ENCODE measurements at regions not wholly inside any gene's neighbourhood (a gene's known extent, or its start where the extent isn't known, plus 50 kb on each side); places are given as distances from the start of the nearest gene placed in this dataset.
A peak's percentile ranks its signal among the peaks of the same experiment; 100 is the strongest.

GRCh38 chr3:30084971-30085403 is 521.4 kb upstream of the TGFBR2 start:
- no CpG with 5 or more reads among the region's 3 CpGs for WGBS, 2 experiments (ENCODE audit: extremely low coverage in 2 of 2, insufficient read length in 1 of 2)

More at GRCh38 chr3:30084971-30085403, 521.4 kb upstream of the TGFBR2 start:
- TF ChIP-seq RFX5 (IDR thresholded peaks at IDR 0.05; ENCODE audit: low read depth, low read length) (no peak), MAFK (IDR thresholded peaks at IDR 0.05; ENCODE audit: low read depth, low read length) (no peak), BHLHE40 (IDR thresholded peaks at IDR 0.05; ENCODE audit: low read depth, low read length) (no peak), NFE2L2 (IDR thresholded peaks at IDR 0.05; ENCODE audit: low read depth, low read length) (no peak), POLR2A (IDR thresholded peaks at IDR 0.05; ENCODE audit: low read depth, low read length) (no peak), RAD21 (IDR thresholded peaks at IDR 0.05; ENCODE audit: low read length) (no peak), MAZ (IDR thresholded peaks at IDR 0.05; ENCODE audit: borderline replicate concordance, low read depth, low read length) (no peak), MXI1 (IDR thresholded peaks at IDR 0.05; ENCODE audit: borderline replicate concordance, low read depth, low read length) (no peak), CTCF (conservative IDR thresholded peaks at IDR 0.05; ENCODE audit: low read depth, low read length) (no peak), FOS (IDR thresholded peaks at IDR 0.05; ENCODE audit: low read depth, low read length) (no peak), RCOR1 (IDR thresholded peaks at IDR 0.05; ENCODE audit: insufficient replicate concordance, low read length) (no peak), SMC3 (IDR thresholded peaks at IDR 0.05; ENCODE audit: low read depth, low read length) (no peak), CHD1 (IDR thresholded peaks at IDR 0.05; ENCODE audit: low read depth, low read length) (no peak), USF2 (IDR thresholded peaks at IDR 0.05; ENCODE audit: low read depth, low read length) (no peak), CEBPB (IDR thresholded peaks at IDR 0.05; ENCODE audit: low read depth, low read length) (no peak)
- in situ Hi-C loops (cut with MboI; ENCODE audit: low sequenced_read_pairs): no loop called here
- Histone ChIP-seq H3K9me1 (ENCODE audit: insufficient read depth, low read length) (peaks cover 3% of the 10 kb centered on the region; the same call in 1 of the 2 replicates), H3K56ac (ENCODE audit: extremely low read depth, insufficient read depth, low read length) (no peak overlapping the region), H3K79me1 (ENCODE audit: low read depth in 1 of 2, low read length in 2 of 2) (no peaks in the 10 kb centered on the region), H3K18ac (ENCODE audit: low read depth, low read length) (no peak overlapping the region), H4K5ac (ENCODE audit: low read depth, low read length) (no peak overlapping the region), H3K9ac (ENCODE audit: low read depth, low read length) (no peak overlapping the region), H4K8ac (ENCODE audit: low read depth in 2 of 2, low read length in 2 of 2) (no peak overlapping the region), H3K9me3 (ENCODE audit: control insufficient read depth, insufficient read depth, low read length) (no peaks in the 10 kb centered on the region), H3K27me3 (ENCODE audit: control insufficient read depth, insufficient read depth, low read length) (no peaks in the 10 kb centered on the region), H3K14ac (replicated peaks; ENCODE audit: low read depth, low read length) (no peak overlapping the region), H3K23ac (ENCODE audit: low read depth, low read length) (no peak overlapping the region), H2AK5ac (ENCODE audit: low read depth, low read length) (no peak overlapping the region), H3K36me3 (ENCODE audit: control insufficient read depth, insufficient read depth, low read length) (no peaks in the 10 kb centered on the region), H3K4me3 (ENCODE audit: insufficient read depth, low read depth, low read length) (no peak overlapping the region), H3K4ac (ENCODE audit: low read depth, low read length) (no peak overlapping the region; the same call in 1 of the 2 replicates), H3K4me2 (ENCODE audit: low read depth, low read length) (no peak overlapping the region), H2BK120ac (ENCODE audit: low read depth, low read length) (no peak overlapping the region), H2BK20ac (ENCODE audit: low read depth, low read length) (no peak overlapping the region), H3K4me1 (ENCODE audit: control insufficient read depth, insufficient read depth, low read length) (no peaks in the 10 kb centered on the region), H2AFZ (replicated peaks; ENCODE audit: low read length, poor library complexity) (peak overlapping the region; percentile 23), H2BK5ac (ENCODE audit: low read depth, low read length, poor library complexity, severe bottlenecking) (no peak overlapping the region), H2AK9ac (replicated peaks; ENCODE audit: low read depth, low read length, poor library complexity) (peak overlapping the region; percentile 45), H3K27ac (ENCODE audit: insufficient read depth, low read length) (no peak overlapping the region), H2BK15ac (ENCODE audit: low read depth, low read length) (no peak overlapping the region), H4K20me1 (ENCODE audit: insufficient read depth, low read length) (no peaks in the 10 kb centered on the region), H4K91ac (ENCODE audit: insufficient read depth, low read depth, low read length) (no peak overlapping the region)
- ATAC-seq (ENCODE audit: low read depth) (peak; percentile 24; the same call in 1 of the 2 replicates), DNase-seq (no peak)
- POLR2A ChIA-PET (ENCODE audit: unreplicated experiment): interaction anchor here (0.7 kb wide), 1 partner anchor 505 kb away, joined by 3 read pairs; no protein-coding TSS in a partner anchor
- intact Hi-C loops (cut with micrococcal nuclease): no loop called here
- CTCF ChIA-PET: no interaction called here
- dilution Hi-C loops (cut with HindIII; ENCODE audit: low sequenced_read_pairs, unreplicated experiment): no loop called here
- BruUV-seq (replicated peaks): no TSS peak

All from IMR-90 (cell line).